ENCODE measurements at regions not wholly inside any gene's neighbourhood (a gene's known extent, or its start where the extent isn't known, plus 50 kb on each side); places are given as distances from the start of the nearest gene placed in this dataset.

- no peak for TF ChIP-seq CTCF (IDR thresholded peaks at IDR 0.05)
- TF ChIP-seq POLR2A (IDR thresholded peaks at IDR 0.05), result no peak
Measured at GRCh38 chr1:117798550-117798949, 130.9 kb downstream of the GDAP2 start.

Data from lower leg skin (tissue), 3 donors.